Nephron progenitor cell (in vitro differentiated cells): ENCODE measurements at regions not wholly inside any gene's neighbourhood (a gene's known extent, or its start where the extent isn't known, plus 50 kb on each side); places are given as distances from the start of the nearest gene placed in this dataset.

Experiments
- DNase-seq: peaks from one replicate; pipeline ENCODE4 v3.0.0; 2021
- H3K27ac Mint-ChIP-seq: 2 replicates; pipeline ENCODE4 v1.8.0; 2021; ENCODE audit warnings: mild to moderate bottlenecking, moderate library complexity, mixed read lengths
- H3K27me3 Mint-ChIP-seq: 2 replicates; pipeline ENCODE4 v1.8.0; 2021; ENCODE audit warnings: mild to moderate bottlenecking, low read depth, mixed read lengths; ENCODE audit not compliant: poor library complexity
- H3K36me3 Mint-ChIP-seq: 2 replicates; pipeline ENCODE4 v1.8.0; 2021; ENCODE audit warnings: low read depth, mixed read lengths
- H3K4me1 Mint-ChIP-seq: 2 replicates; pipeline ENCODE4 v1.8.0; 2021; ENCODE audit warnings: mixed read lengths
- H3K4me3 Mint-ChIP-seq: 2 replicates; pipeline ENCODE4 v1.8.0; 2021; ENCODE audit warnings: mild to moderate bottlenecking, moderate library complexity, mixed read lengths
- H3K9me3 Mint-ChIP-seq: 2 replicates; pipeline ENCODE4 v1.8.0; 2021; ENCODE audit warnings: mild to moderate bottlenecking, moderate library complexity, mixed read lengths
- TF ChIP-seq, protein P1 (sequence below): fragments of 200-600 bp; sonication (generic); IDR thresholded peaks from 2 replicates; pipeline ENCODE4 v1.5.0; 2021; ENCODE audit warnings: antibody characterized with exemption

DNA sequence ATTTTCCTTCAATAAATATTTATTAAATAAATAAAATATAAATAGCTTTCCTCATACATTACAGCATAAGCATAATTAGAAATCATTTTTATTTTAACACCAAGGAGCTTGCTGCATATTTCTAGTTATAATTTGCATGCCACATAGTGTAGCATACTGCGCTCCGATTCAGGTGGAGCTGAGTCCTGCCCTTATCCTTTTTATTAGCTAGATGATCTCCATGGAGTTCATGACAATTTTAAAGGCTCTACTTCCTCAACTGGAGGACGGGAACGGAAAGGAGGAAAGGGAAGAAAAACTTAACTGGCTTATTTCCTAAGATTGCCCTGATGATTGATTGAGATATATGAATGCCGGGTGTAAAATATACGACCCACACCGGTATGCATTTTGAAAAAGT, 385.2 kb downstream of the PLK2 start:
- Mint-ChIP-seq H3K27me3 (peaks cover 5% of the 10 kb centered on the region), H3K4me1 (peaks cover 71% of the 10 kb centered on the region), H3K36me3 (no peaks in the 10 kb centered on the region), H3K9me3 (no peaks in the 10 kb centered on the region), H3K27ac (no peak overlapping the region), H3K4me3 (no peak overlapping the region)
- no peak for DNase-seq
- TF ChIP-seq, protein P1, sequence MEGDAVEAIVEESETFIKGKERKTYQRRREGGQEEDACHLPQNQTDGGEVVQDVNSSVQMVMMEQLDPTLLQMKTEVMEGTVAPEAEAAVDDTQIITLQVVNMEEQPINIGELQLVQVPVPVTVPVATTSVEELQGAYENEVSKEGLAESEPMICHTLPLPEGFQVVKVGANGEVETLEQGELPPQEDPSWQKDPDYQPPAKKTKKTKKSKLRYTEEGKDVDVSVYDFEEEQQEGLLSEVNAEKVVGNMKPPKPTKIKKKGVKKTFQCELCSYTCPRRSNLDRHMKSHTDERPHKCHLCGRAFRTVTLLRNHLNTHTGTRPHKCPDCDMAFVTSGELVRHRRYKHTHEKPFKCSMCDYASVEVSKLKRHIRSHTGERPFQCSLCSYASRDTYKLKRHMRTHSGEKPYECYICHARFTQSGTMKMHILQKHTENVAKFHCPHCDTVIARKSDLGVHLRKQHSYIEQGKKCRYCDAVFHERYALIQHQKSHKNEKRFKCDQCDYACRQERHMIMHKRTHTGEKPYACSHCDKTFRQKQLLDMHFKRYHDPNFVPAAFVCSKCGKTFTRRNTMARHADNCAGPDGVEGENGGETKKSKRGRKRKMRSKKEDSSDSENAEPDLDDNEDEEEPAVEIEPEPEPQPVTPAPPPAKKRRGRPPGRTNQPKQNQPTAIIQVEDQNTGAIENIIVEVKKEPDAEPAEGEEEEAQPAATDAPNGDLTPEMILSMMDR, result no peak

DNA sequence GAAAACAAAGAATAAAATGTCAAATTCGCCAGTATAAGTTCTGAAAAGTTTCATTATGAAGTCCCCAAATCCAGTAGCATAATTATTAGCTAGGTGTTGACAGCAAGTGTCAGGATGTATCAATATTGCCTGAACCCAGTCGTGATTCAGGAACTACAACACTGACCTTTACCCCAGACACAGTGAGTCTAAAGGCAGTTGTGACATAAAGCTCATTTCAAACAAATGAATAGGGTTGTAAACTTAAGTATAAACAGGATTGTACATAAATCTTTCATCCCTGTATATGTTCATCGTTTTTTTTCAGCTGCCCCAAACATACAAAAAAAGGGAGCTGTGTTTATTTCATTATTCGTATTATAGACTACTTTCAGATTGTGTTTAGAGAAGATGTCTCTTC, 385.7 kb downstream of the PLK2 start:
- Mint-ChIP-seq H3K4me3 (no peak overlapping the region), H3K4me1 (peaks cover 71% of the 10 kb centered on the region), H3K9me3 (no peaks in the 10 kb centered on the region), H3K27ac (no peak overlapping the region), H3K36me3 (no peaks in the 10 kb centered on the region), H3K27me3 (peaks cover 5% of the 10 kb centered on the region)
- TF ChIP-seq, protein P1, result no peak
- DNase-seq, result no peak

DNA sequence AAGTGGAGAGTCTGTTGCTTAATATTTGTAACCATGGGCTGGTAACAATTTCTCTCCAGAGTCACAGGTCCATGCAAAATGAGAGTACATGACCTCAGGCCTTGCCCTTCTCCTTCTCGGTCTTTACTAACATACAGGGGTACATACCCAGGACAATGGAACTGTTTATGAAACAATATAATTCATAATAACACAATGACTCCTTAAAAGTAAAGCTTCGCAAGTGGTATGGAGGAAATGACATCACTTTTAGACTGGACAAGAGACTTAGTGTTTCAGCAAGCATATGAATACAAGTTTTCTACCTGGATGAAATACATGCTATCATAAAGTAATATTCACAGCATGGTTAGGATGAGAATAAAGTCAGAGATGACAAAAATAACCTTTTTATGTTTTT, 386.6 kb downstream of the PLK2 start:
- Mint-ChIP-seq H3K27me3 (peaks cover 5% of the 10 kb centered on the region), H3K4me3 (no peak overlapping the region), H3K9me3 (peaks cover 5% of the 10 kb centered on the region), H3K36me3 (no peaks in the 10 kb centered on the region), H3K27ac (no peak overlapping the region), H3K4me1 (peaks cover 64% of the 10 kb centered on the region)
- DNase-seq, result no peak
- TF ChIP-seq, protein P1, result no peak

DNA sequence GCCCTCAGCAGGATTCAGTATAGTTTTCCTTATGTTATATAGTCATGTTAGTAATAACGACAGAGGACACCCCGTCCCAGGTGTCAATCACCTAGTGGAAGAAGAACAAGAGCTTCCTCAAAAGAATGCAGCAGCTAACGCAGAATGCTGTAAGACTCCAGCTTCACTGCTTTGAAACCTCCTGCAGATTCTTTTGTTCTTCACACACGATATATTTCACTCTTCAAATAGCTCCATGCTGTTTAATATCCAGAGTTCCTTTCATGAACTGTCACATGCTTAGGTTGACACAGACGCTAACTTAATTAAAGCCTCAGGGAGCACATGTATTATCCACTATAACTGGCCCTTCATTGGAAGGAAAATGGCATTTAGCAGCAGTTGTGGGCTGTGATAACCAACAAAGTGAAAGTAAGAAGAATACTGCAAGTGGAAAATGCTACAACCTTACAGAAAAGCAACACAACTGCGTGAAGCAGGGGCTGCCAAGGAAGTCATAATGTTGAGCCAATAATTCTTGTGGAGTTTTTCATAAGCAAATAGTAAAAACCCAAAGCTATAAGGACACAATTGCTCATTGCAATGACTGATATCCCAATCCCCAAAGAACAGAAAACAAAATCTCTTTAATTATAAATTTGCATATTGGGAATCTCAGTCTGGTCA, 387.5 kb downstream of the PLK2 start:
- H3K36me3 Mint-ChIP-seq, result no peaks in the 10 kb centered on the region
- no peak overlapping the region for H3K27ac Mint-ChIP-seq
- peaks cover 56% of the 10 kb centered on the region for H3K4me1 Mint-ChIP-seq
- peaks cover 8% of the 10 kb centered on the region for H3K9me3 Mint-ChIP-seq
- no peak overlapping the region for H3K4me3 Mint-ChIP-seq
- TF ChIP-seq, protein P1, result no peak
- no peak for DNase-seq
- peaks cover 5% of the 10 kb centered on the region for H3K27me3 Mint-ChIP-seq

DNA sequence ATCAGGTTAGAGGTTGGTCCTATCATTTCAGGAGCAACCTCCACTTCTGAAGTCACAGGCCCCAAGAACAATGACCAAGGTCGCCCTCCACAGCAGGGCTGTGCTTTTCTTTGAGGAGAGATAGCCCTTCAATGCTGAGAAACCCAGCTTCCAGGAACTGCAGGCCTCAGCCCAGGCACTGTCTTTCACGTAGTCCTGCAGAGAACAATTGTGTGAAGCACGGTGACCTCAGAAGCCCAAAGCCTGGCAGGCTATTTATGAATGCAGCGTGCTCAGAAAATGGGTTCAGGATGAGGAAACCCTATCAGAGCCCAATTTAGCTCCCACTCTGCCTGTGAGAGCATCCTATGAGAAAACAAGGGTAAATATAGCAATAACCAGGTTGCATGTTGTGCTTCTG, 388.3 kb downstream of the PLK2 start:
- peaks cover 50% of the 10 kb centered on the region for H3K4me1 Mint-ChIP-seq
- TF ChIP-seq, protein P1, result no peak
- DNase-seq, result no peak
- no peak overlapping the region for H3K27ac Mint-ChIP-seq
- H3K36me3 Mint-ChIP-seq, result no peaks in the 10 kb centered on the region
- no peak overlapping the region for H3K4me3 Mint-ChIP-seq
- H3K27me3 Mint-ChIP-seq, result peaks cover 5% of the 10 kb centered on the region
- peaks cover 8% of the 10 kb centered on the region for H3K9me3 Mint-ChIP-seq

DNA sequence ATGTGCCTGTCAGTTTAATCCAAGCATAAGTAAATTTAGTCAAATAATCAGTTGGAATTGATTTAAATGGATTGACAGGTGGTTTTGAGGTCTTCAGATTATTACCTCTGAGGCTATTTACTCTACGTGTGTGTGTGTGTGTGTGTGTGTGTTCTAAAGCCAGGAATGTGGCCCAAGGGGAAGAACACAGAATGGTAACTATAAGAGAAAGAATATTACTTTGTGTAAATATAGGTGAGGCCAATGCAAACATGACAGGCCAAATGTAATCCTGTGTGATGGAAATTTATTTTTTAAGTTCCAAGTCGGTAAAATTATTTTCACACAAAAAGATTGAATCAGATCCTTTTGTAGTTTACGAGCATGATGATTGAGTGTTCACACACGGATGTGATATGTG, 390.0 kb downstream of the PLK2 start:
- peaks cover 48% of the 10 kb centered on the region for H3K4me1 Mint-ChIP-seq
- DNase-seq, result no peak
- TF ChIP-seq, protein P1, result no peak
- no peak overlapping the region for H3K27ac Mint-ChIP-seq
- H3K27me3 Mint-ChIP-seq, result no peaks in the 10 kb centered on the region
- no peak overlapping the region for H3K4me3 Mint-ChIP-seq
- H3K9me3 Mint-ChIP-seq, result peaks cover 8% of the 10 kb centered on the region
- no peaks in the 10 kb centered on the region for H3K36me3 Mint-ChIP-seq
